ENCODE measurements at regions not wholly inside any gene's neighbourhood (a gene's known extent, or its start where the extent isn't known, plus 50 kb on each side); places are given as distances from the start of the nearest gene placed in this dataset.
"Not testable (repeated sequence)": the region's sequence is repeated elsewhere in the genome, so short reads cannot be mapped to it uniquely, and the experiment has no call there.

GRCh38 chr6:12478921-12479320 is 188.8 kb downstream of the EDN1 start:
- DNase-seq (ENCODE audit: low spot score): no peak

- no peak for DNase-seq (ENCODE audit: low spot score)
Measured at GRCh38 chr6:12479451-12479850, 189.3 kb downstream of the EDN1 start.

- DNase-seq (ENCODE audit: low spot score): no peak
Measured at GRCh38 chr6:12479881-12480280, 189.7 kb downstream of the EDN1 start.

GRCh38 chr6:12480379-12480778 is 190.2 kb downstream of the EDN1 start:
- no peak for DNase-seq (ENCODE audit: low spot score)

GRCh38 chr6:12481292-12481691 is 191.1 kb downstream of the EDN1 start:
- no peak for DNase-seq (ENCODE audit: low spot score)

GRCh38 chr6:12481850-12482249 is 191.7 kb downstream of the EDN1 start:
- no peak for DNase-seq (ENCODE audit: low spot score)

GRCh38 chr6:12482386-12483375 is 192.5 kb downstream of the EDN1 start:
- DNase-seq (ENCODE audit: low spot score): no peak

GRCh38 chr6:12483712-12484111 is 193.6 kb downstream of the EDN1 start:
- DNase-seq (ENCODE audit: low spot score): peak; percentile 50

- no peak for DNase-seq (ENCODE audit: low spot score)
Measured at GRCh38 chr6:12484519-12484918, 194.4 kb downstream of the EDN1 start.

- DNase-seq (ENCODE audit: low spot score): no peak
Measured at GRCh38 chr6:12485226-12485764, 195.1 kb downstream of the EDN1 start.

- DNase-seq (ENCODE audit: low spot score): no peak
Measured at GRCh38 chr6:12485837-12486236, 195.7 kb downstream of the EDN1 start.

GRCh38 chr6:12490351-12490903 is 200.3 kb downstream of the EDN1 start:
- no peak for DNase-seq (ENCODE audit: low spot score)

- DNase-seq (ENCODE audit: low spot score): peak; percentile 77
Measured at GRCh38 chr6:12490904-12491571, 200.9 kb downstream of the EDN1 start.

- DNase-seq (ENCODE audit: low spot score): not testable (repeated sequence)
Measured at GRCh38 chr6:12492929-12493328, 202.8 kb downstream of the EDN1 start.

- DNase-seq (ENCODE audit: low spot score): no peak
Measured at GRCh38 chr6:12493446-12493845, 203.3 kb downstream of the EDN1 start.

GRCh38 chr6:12494161-12494560 is 204.0 kb downstream of the EDN1 start:
- DNase-seq (ENCODE audit: low spot score): no peak

GRCh38 chr6:12501990-12502389 is 211.8 kb downstream of the EDN1 start:
- DNase-seq (ENCODE audit: low spot score): no peak

- no peak for DNase-seq (ENCODE audit: low spot score)
Measured at GRCh38 chr6:12504325-12504966, 212.1 kb upstream of the PHACTR1 start.

- DNase-seq (ENCODE audit: low spot score): no peak
Measured at GRCh38 chr6:12505486-12505885, 211.1 kb upstream of the PHACTR1 start.

GRCh38 chr6:12506159-12506558 is 210.4 kb upstream of the PHACTR1 start:
- no peak for DNase-seq (ENCODE audit: low spot score)

GRCh38 chr6:12507636-12508035 is 208.9 kb upstream of the PHACTR1 start:
- no peak for DNase-seq (ENCODE audit: low spot score)

GRCh38 chr6:12508553-12508952 is 208.0 kb upstream of the PHACTR1 start:
- no peak for DNase-seq (ENCODE audit: low spot score)
